ENCODE measurements at regions not wholly inside any gene's neighbourhood (a gene's known extent, or its start where the extent isn't known, plus 50 kb on each side); places are given as distances from the start of the nearest gene placed in this dataset.

- Mint-ChIP-seq H3K27ac (no peak overlapping the region), H3K27me3 (ENCODE audit: low read depth) (no peaks in the 10 kb centered on the region), H3K4me1 (ENCODE audit: low read depth) (no peaks in the 10 kb centered on the region), H3K36me3 (ENCODE audit: low read depth) (no peaks in the 10 kb centered on the region), H3K9me3 (no peaks in the 10 kb centered on the region), H3K4me3 (no peak overlapping the region)
- DNase-seq (ENCODE audit: low spot score), result no peak
Observed at GRCh38 chr3:182465301-182466185, 327.8 kb upstream of the ATP11B start.

- no peaks in the 10 kb centered on the region for H3K9me3 Mint-ChIP-seq
- H3K36me3 Mint-ChIP-seq (ENCODE audit: low read depth), result no peaks in the 10 kb centered on the region
- no peak overlapping the region for H3K4me3 Mint-ChIP-seq
- H3K4me1 Mint-ChIP-seq (ENCODE audit: low read depth), result no peaks in the 10 kb centered on the region
- no peaks in the 10 kb centered on the region for H3K27me3 Mint-ChIP-seq (ENCODE audit: low read depth)
- no peak for DNase-seq (ENCODE audit: low spot score)
- H3K27ac Mint-ChIP-seq, result no peak overlapping the region
Observed at GRCh38 chr3:182469086-182469485, 324.2 kb upstream of the ATP11B start.

GRCh38 chr3:182470187-182470586 is 323.1 kb upstream of the ATP11B start:
- no peak for DNase-seq (ENCODE audit: low spot score)
- Mint-ChIP-seq H3K27me3 (ENCODE audit: low read depth) (no peaks in the 10 kb centered on the region), H3K27ac (no peak overlapping the region), H3K36me3 (ENCODE audit: low read depth) (no peaks in the 10 kb centered on the region), H3K9me3 (no peaks in the 10 kb centered on the region), H3K4me1 (ENCODE audit: low read depth) (no peaks in the 10 kb centered on the region), H3K4me3 (no peak overlapping the region)

GRCh38 chr3:182473191-182473710 is 320.1 kb upstream of the ATP11B start:
- Mint-ChIP-seq H3K9me3 (no peaks in the 10 kb centered on the region), H3K4me3 (no peak overlapping the region), H3K36me3 (ENCODE audit: low read depth) (no peaks in the 10 kb centered on the region), H3K4me1 (ENCODE audit: low read depth) (no peaks in the 10 kb centered on the region), H3K27me3 (ENCODE audit: low read depth) (no peaks in the 10 kb centered on the region), H3K27ac (no peak overlapping the region)
- DNase-seq (ENCODE audit: low spot score), result no peak

GRCh38 chr3:182478369-182478768 is 314.9 kb upstream of the ATP11B start:
- no peaks in the 10 kb centered on the region for H3K36me3 Mint-ChIP-seq (ENCODE audit: low read depth)
- DNase-seq (ENCODE audit: low spot score), result no peak
- no peak overlapping the region for H3K27ac Mint-ChIP-seq
- H3K4me1 Mint-ChIP-seq (ENCODE audit: low read depth), result no peaks in the 10 kb centered on the region
- H3K4me3 Mint-ChIP-seq, result no peak overlapping the region
- H3K27me3 Mint-ChIP-seq (ENCODE audit: low read depth), result no peaks in the 10 kb centered on the region
- H3K9me3 Mint-ChIP-seq, result no peaks in the 10 kb centered on the region

GRCh38 chr3:182479419-182480336 is 313.6 kb upstream of the ATP11B start:
- Mint-ChIP-seq H3K4me3 (no peak overlapping the region), H3K27me3 (ENCODE audit: low read depth) (no peaks in the 10 kb centered on the region), H3K27ac (no peak overlapping the region), H3K4me1 (ENCODE audit: low read depth) (no peaks in the 10 kb centered on the region), H3K36me3 (ENCODE audit: low read depth) (no peaks in the 10 kb centered on the region), H3K9me3 (no peaks in the 10 kb centered on the region)
- no peak for DNase-seq (ENCODE audit: low spot score)

GRCh38 chr3:182482705-182483104 is 310.6 kb upstream of the ATP11B start:
- no peak overlapping the region for H3K4me3 Mint-ChIP-seq

GRCh38 chr3:182484682-182485081 is 308.6 kb upstream of the ATP11B start:
- Mint-ChIP-seq H3K27me3 (ENCODE audit: low read depth) (no peaks in the 10 kb centered on the region), H3K9me3 (no peaks in the 10 kb centered on the region), H3K36me3 (ENCODE audit: low read depth) (no peaks in the 10 kb centered on the region), H3K27ac (no peak overlapping the region), H3K4me3 (no peak overlapping the region), H3K4me1 (ENCODE audit: low read depth) (no peaks in the 10 kb centered on the region)
- no peak for DNase-seq (ENCODE audit: low spot score)

More at GRCh38 chr3:182482705-182483104, 310.6 kb upstream of the ATP11B start:
- Mint-ChIP-seq H3K27me3 (ENCODE audit: low read depth) (no peaks in the 10 kb centered on the region), H3K36me3 (ENCODE audit: low read depth) (no peaks in the 10 kb centered on the region), H3K27ac (no peak overlapping the region), H3K4me1 (ENCODE audit: low read depth) (no peaks in the 10 kb centered on the region), H3K9me3 (no peaks in the 10 kb centered on the region)
- no peak for DNase-seq (ENCODE audit: low spot score)

GRCh38 chr3:182485301-182485700 is 308.0 kb upstream of the ATP11B start:
- H3K27ac Mint-ChIP-seq, result no peak overlapping the region
- no peaks in the 10 kb centered on the region for H3K4me1 Mint-ChIP-seq (ENCODE audit: low read depth)
- no peaks in the 10 kb centered on the region for H3K9me3 Mint-ChIP-seq
- no peaks in the 10 kb centered on the region for H3K36me3 Mint-ChIP-seq (ENCODE audit: low read depth)
- no peak for DNase-seq (ENCODE audit: low spot score)
- no peak overlapping the region for H3K4me3 Mint-ChIP-seq
- H3K27me3 Mint-ChIP-seq (ENCODE audit: low read depth), result no peaks in the 10 kb centered on the region

GRCh38 chr3:182486463-182486862 is 306.8 kb upstream of the ATP11B start:
- DNase-seq (ENCODE audit: low spot score), result no peak
- Mint-ChIP-seq H3K4me1 (ENCODE audit: low read depth) (no peaks in the 10 kb centered on the region), H3K36me3 (ENCODE audit: low read depth) (no peaks in the 10 kb centered on the region), H3K27me3 (ENCODE audit: low read depth) (no peaks in the 10 kb centered on the region), H3K9me3 (no peaks in the 10 kb centered on the region), H3K27ac (no peak overlapping the region), H3K4me3 (no peak overlapping the region)

- no peak for DNase-seq (ENCODE audit: low spot score)
- H3K9me3 Mint-ChIP-seq, result no peaks in the 10 kb centered on the region
- H3K36me3 Mint-ChIP-seq (ENCODE audit: low read depth), result no peaks in the 10 kb centered on the region
- H3K27ac Mint-ChIP-seq, result no peak overlapping the region
- no peaks in the 10 kb centered on the region for H3K4me1 Mint-ChIP-seq (ENCODE audit: low read depth)
- no peak overlapping the region for H3K4me3 Mint-ChIP-seq
- no peaks in the 10 kb centered on the region for H3K27me3 Mint-ChIP-seq (ENCODE audit: low read depth)
Observed at GRCh38 chr3:182487143-182487542, 306.2 kb upstream of the ATP11B start.

- Mint-ChIP-seq H3K27ac (no peak overlapping the region), H3K36me3 (ENCODE audit: low read depth) (no peaks in the 10 kb centered on the region), H3K4me1 (ENCODE audit: low read depth) (no peaks in the 10 kb centered on the region), H3K9me3 (no peaks in the 10 kb centered on the region), H3K27me3 (ENCODE audit: low read depth) (no peaks in the 10 kb centered on the region), H3K4me3 (no peak overlapping the region)
- DNase-seq (ENCODE audit: low spot score), result no peak
Observed at GRCh38 chr3:182487611-182488010, 305.7 kb upstream of the ATP11B start.

- H3K4me3 Mint-ChIP-seq, result no peak overlapping the region
- H3K27ac Mint-ChIP-seq, result no peak overlapping the region
- H3K9me3 Mint-ChIP-seq, result no peaks in the 10 kb centered on the region
- H3K27me3 Mint-ChIP-seq (ENCODE audit: low read depth), result no peaks in the 10 kb centered on the region
- no peak for DNase-seq (ENCODE audit: low spot score)
- H3K36me3 Mint-ChIP-seq (ENCODE audit: low read depth), result no peaks in the 10 kb centered on the region
- no peaks in the 10 kb centered on the region for H3K4me1 Mint-ChIP-seq (ENCODE audit: low read depth)
Observed at GRCh38 chr3:182490596-182491491, 302.5 kb upstream of the ATP11B start.
